Activated B cell treated with CpG ODN at 0.5 μM for 24 hours (primary cell): ENCODE measurements at regions not wholly inside any gene's neighbourhood (a gene's known extent, or its start where the extent isn't known, plus 50 kb on each side); places are given as distances from the start of the nearest gene placed in this dataset.

Experiments
- ATAC-seq: fragments of 200-7000 bp; cut with Tn5 transposase; one replicate; pipeline ENCODE4 v1.10.0; 2021; ENCODE audit warnings: low read depth, mild to moderate bottlenecking, moderate library complexity
- CTCF ChIA-PET: fragments of 350-600 bp; sonication (Branson Sonifier 250); formaldehyde crosslinking; loops from one replicate; lab custom pipeline; 2021; ENCODE audit warnings: antibody characterized with exemption; lab: Charles Lee
- POLR2A ChIA-PET: fragments of 350-600 bp; sonication (Branson Sonifier 250); formaldehyde crosslinking; loops from one replicate; lab custom pipeline; 2021; ENCODE audit warnings: antibody characterized with exemption; lab: Charles Lee
- DNase-seq: peaks from one replicate; pipeline ENCODE4 v3.0.0; 2022
- H3K27ac Mint-ChIP-seq: one replicate; pipeline ENCODE4 v1.8.0; 2020; ENCODE audit warnings: mixed read lengths
- H3K27me3 Mint-ChIP-seq: one replicate; pipeline ENCODE4 v1.8.0; 2021; ENCODE audit warnings: mixed read lengths
- H3K36me3 Mint-ChIP-seq: one replicate; pipeline ENCODE4 v1.8.0; 2021; ENCODE audit warnings: low read depth, mixed read lengths
- H3K4me1 Mint-ChIP-seq: one replicate; pipeline ENCODE4 v1.8.0; 2021; ENCODE audit warnings: mixed read lengths
- H3K4me3 Mint-ChIP-seq: one replicate; pipeline ENCODE4 v1.8.0; 2020; ENCODE audit warnings: mild to moderate bottlenecking, mixed read lengths
- H3K9me3 Mint-ChIP-seq: one replicate; pipeline ENCODE4 v1.8.0; 2020; ENCODE audit warnings: mixed read lengths
- intact Hi-C: fragments of 100-400 bp; cut with micrococcal nuclease; formaldehyde crosslinking; loops from one replicate; pipeline ENCODE4 v1.15.1; 2024
- TF ChIP-seq, protein P1 (sequence below): fragments of 200-600 bp; IDR thresholded peaks from one replicate; pipeline ENCODE4 v1.8.0; 2022; ENCODE audit warnings: antibody characterized with exemption, mild to moderate bottlenecking

DNA sequence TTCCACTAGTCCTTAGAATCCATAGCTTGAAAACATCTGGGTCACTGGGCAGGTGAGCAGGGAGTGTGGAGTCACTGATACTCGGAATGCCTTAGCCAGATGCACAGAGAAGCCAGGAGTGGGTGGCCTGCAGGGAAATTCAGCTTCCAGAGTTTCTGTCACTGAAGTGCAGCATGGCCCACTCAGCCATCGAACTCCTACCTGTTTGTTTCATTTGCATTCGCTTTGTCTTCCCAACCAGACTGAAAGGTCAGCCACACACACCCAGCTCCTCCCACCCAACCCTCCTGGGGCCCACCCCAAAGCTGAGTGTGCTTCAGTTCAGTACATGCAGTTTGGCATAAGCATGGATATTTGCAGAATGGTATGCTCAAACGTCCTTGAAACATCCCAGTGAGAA, 124.5 kb upstream of the ATP10A start:
- ChIA-PET POLR2A (no interaction called here), CTCF (no interaction called here)
- DNase-seq, result no peak
- Mint-ChIP-seq H3K4me1 (no peaks in the 10 kb centered on the region), H3K36me3 (no peaks in the 10 kb centered on the region), H3K27ac (no peak overlapping the region), H3K27me3 (peaks cover 2% of the 10 kb centered on the region), H3K4me3 (no peak overlapping the region), H3K9me3 (no peaks in the 10 kb centered on the region)
- TF ChIP-seq, protein P1, sequence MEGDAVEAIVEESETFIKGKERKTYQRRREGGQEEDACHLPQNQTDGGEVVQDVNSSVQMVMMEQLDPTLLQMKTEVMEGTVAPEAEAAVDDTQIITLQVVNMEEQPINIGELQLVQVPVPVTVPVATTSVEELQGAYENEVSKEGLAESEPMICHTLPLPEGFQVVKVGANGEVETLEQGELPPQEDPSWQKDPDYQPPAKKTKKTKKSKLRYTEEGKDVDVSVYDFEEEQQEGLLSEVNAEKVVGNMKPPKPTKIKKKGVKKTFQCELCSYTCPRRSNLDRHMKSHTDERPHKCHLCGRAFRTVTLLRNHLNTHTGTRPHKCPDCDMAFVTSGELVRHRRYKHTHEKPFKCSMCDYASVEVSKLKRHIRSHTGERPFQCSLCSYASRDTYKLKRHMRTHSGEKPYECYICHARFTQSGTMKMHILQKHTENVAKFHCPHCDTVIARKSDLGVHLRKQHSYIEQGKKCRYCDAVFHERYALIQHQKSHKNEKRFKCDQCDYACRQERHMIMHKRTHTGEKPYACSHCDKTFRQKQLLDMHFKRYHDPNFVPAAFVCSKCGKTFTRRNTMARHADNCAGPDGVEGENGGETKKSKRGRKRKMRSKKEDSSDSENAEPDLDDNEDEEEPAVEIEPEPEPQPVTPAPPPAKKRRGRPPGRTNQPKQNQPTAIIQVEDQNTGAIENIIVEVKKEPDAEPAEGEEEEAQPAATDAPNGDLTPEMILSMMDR, result no peak
- intact Hi-C loops, result no loop called here
- ATAC-seq, result no peak

DNA sequence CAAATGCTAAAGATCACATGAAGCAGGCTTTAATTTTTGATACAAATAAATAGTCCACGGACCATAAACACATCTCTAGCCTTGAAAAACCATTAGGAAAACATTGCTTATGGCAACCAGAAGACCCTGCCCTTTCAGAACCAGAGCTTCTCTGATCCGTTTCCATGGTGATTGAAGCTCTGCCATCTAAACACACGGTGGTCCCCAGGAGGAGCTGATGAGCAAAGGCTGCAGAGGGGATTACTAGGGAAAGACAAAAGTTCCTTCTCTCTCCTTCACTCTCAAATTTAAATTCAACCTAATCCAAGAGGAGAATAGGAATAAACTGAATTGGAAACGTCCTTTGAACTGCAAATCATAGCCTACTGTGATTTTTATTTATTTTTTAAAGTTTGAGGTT, 122.0 kb upstream of the ATP10A start:
- Mint-ChIP-seq H3K9me3 (no peaks in the 10 kb centered on the region), H3K4me3 (no peak overlapping the region), H3K4me1 (no peaks in the 10 kb centered on the region), H3K36me3 (no peaks in the 10 kb centered on the region), H3K27ac (no peak overlapping the region), H3K27me3 (peaks cover 2% of the 10 kb centered on the region)
- intact Hi-C loops, result no loop called here
- ATAC-seq, result no peak
- TF ChIP-seq, protein P1, result no peak
- no peak for DNase-seq
- POLR2A ChIA-PET, result no interaction called here
- CTCF ChIA-PET, result no interaction called here

DNA sequence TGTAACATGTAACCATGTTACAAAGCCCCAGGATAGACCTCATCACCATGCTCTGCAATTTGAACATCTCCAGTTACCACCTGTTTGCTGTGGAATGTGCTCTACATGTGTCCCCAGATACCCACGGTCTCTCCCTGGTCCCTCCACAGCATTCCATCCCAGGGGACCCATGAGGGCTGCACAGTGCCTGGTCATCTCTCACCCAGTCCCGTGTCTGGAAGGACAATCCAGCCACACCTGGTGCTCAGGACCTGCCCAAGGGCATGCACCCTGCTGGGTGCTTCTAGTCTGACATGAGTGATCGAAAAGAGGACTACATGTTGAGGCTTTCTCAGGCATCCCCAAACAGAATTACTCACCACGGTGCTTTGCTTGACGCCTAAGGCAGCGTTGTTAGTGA, 119.6 kb upstream of the ATP10A start:
- no peak for DNase-seq
- ChIA-PET CTCF (no interaction called here), POLR2A (no interaction called here)

DNA sequence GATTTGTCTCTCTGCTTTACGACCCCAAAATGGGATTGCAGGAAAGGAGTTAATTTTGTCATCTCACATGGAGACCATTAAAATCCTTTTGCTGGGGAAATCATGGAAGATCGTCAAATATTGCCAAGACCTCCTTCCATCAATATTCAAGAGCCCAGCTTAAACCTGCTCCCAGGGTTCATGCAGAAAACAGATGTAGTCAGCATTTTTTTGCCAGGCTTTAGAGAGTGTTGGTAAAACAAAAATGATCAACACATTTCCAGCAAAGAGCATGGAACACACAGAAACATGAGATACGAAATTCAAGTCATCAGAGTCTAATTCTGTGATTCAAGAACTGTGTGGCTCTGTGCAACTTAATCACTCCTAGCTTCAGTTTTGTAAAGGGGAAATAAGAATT, 118.0 kb upstream of the ATP10A start:
- no peaks in the 10 kb centered on the region for H3K9me3 Mint-ChIP-seq
- TF ChIP-seq, protein P1, result no peak
- peaks cover 2% of the 10 kb centered on the region for H3K27me3 Mint-ChIP-seq
- no peak overlapping the region for H3K27ac Mint-ChIP-seq
- no peaks in the 10 kb centered on the region for H3K4me1 Mint-ChIP-seq
- intact Hi-C loops, result no loop called here
- POLR2A ChIA-PET, result no interaction called here
- no peak for DNase-seq
- no peak overlapping the region for H3K4me3 Mint-ChIP-seq
- no peaks in the 10 kb centered on the region for H3K36me3 Mint-ChIP-seq
- CTCF ChIA-PET, result interaction anchor here (0.9 kb wide), 1 partner anchor 47 kb away, joined by 3 read pairs; no protein-coding TSS in a partner anchor
- ATAC-seq, result no peak

More for the DNA sequence above, 119.6 kb upstream of the ATP10A start:
- intact Hi-C loops, result no loop called here
- Mint-ChIP-seq H3K4me1 (no peaks in the 10 kb centered on the region), H3K36me3 (no peaks in the 10 kb centered on the region), H3K27ac (no peak overlapping the region), H3K27me3 (peaks cover 2% of the 10 kb centered on the region), H3K9me3 (no peaks in the 10 kb centered on the region), H3K4me3 (no peak overlapping the region)
- ATAC-seq, result no peak
- TF ChIP-seq, protein P1, result no peak

DNA sequence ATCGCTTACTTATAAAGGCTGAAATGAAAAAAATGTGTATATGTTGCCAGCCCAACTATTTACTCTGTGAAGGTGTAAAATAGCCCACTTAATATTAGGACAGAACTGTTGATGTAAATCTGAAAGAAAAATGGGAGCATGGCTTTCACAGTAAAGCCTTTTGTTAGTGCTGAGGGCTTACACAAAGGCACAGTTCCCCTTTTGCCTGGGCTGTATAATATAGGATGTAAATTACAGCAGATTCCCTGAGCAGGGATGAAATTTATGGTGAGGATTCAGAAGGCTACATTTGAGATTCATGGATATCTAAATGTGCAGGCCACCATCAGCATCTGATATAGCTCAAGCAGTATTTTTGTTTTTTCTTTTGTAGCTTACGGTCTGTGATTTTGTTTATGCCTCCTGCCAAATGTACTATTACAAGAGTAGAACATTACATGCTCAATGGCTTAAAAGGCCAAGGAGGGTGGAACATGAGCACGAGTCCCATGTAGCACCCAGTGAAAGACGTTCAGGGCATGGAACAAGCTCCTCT, 109.1 kb upstream of the ATP10A start:
- no peaks in the 10 kb centered on the region for H3K36me3 Mint-ChIP-seq
- ATAC-seq (no peak), DNase-seq (no peak)
- intact Hi-C loops, result no loop called here
- POLR2A ChIA-PET, result no interaction called here
- TF ChIP-seq, protein P1, result no peak
- H3K27me3 Mint-ChIP-seq, result peaks cover 8% of the 10 kb centered on the region
- H3K4me3 Mint-ChIP-seq, result no peak overlapping the region
- H3K4me1 Mint-ChIP-seq, result no peaks in the 10 kb centered on the region
- CTCF ChIA-PET, result no interaction called here
- H3K27ac Mint-ChIP-seq, result no peak overlapping the region
- H3K9me3 Mint-ChIP-seq, result no peaks in the 10 kb centered on the region
